Mucosa of rectum (tissue), 2 donors: ENCODE measurements at regions not wholly inside any gene's neighbourhood (a gene's known extent, or its start where the extent isn't known, plus 50 kb on each side); places are given as distances from the start of the nearest gene placed in this dataset.

Source experiments
- H3K27ac ChIP-seq, 2 donors: one replicate each; pipeline ENCODE4 v1.7.0; 2013; ENCODE audit warnings: inconsistent platforms in 2 of 2, low read depth in 2 of 2, low read length in 2 of 2
- H3K27me3 ChIP-seq, 2 donors: one replicate each; pipeline ENCODE4 v1.7.0; 2013; ENCODE audit warnings: low read length in 2 of 2; ENCODE audit not compliant: control insufficient read depth in 2 of 2, insufficient read depth in 2 of 2
- H3K36me3 ChIP-seq, 2 donors: one replicate each; pipeline ENCODE4 v1.7.0; 2013; ENCODE audit warnings: low read length in 2 of 2; ENCODE audit not compliant: control insufficient read depth in 2 of 2, insufficient read depth in 2 of 2
- H3K4me1 ChIP-seq, 2 donors: one replicate each; pipeline ENCODE4 v1.7.0; 2013; ENCODE audit warnings: low read length in 2 of 2, mild to moderate bottlenecking in 1 of 2; ENCODE audit not compliant: control insufficient read depth in 2 of 2, insufficient read depth in 2 of 2
- H3K4me3 ChIP-seq, 2 donors: one replicate each; pipeline ENCODE4 v1.7.0; 2013; ENCODE audit warnings: low read length in 2 of 2
- H3K9ac ChIP-seq, 2 donors: one replicate each; pipeline ENCODE4 v1.7.0; 2013; ENCODE audit warnings: low read length in 2 of 2, low read depth in 1 of 2, mild to moderate bottlenecking in 1 of 2
- H3K9me3 ChIP-seq, 2 donors: one replicate each; pipeline ENCODE4 v1.7.0; 2013; ENCODE audit warnings: low read length in 2 of 2; ENCODE audit not compliant: control insufficient read depth in 2 of 2
- donor health status: healthy.
- donor health status: Normal muscosa, but diverticular disease.

DNA sequence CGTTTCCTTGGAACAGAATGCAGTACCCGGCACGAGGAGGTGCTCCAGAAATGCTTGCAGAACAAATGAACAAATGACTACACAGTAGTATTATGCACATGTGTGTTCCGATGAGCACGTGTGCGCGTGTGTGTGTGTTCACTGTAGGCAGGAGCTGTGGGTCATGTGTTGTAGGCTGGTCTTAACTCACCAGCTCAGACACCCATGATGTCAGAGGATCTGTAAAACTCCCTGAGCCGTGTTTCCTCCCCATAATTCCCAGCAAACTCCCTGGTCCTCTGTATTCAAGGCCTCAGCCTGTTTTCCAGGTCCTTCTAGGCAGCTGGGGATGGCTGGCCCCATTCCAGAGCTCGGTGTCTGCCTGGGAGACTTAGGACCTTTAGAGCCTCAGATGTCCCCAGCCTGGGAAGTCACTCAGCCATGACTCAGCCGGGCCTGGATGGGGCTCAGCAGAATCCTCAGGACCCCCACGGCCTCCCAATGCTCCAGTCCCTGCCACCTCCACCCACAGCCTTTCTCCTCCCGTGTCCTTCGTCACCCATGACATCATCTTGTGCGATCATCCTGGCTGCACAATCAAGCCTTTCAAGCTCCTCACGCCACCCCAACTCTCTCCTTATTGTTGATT lies 475.0 kb upstream of the SULF2 start:
- Histone ChIP-seq H3K36me3 (no peaks in the 10 kb centered on the region), H3K27ac (no peak overlapping the region), H3K9ac (no peak overlapping the region)

DNA sequence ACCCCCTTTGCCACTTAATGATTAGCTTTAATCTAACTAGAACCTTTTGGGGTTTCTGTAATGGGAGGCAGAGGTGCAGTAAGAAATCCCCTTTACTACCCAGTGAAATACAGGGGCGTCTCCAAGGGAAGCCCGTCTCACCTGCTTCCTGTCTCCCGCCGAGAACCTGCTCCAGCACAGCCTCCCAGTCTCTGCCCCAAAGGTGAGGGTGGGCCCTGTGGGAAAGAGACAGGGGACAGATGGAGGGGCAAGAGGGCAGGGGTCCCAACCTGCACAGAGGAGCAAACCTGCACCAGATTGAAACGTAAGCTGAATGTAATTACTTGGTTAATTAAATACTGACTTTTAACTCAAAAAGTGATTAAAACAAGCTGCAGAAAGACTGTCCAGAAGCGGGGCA lies 474.2 kb upstream of the SULF2 start:
- Histone ChIP-seq H3K36me3 (no peaks in the 10 kb centered on the region), H3K4me1 (no peaks in the 10 kb centered on the region), H3K9me3 (no peaks in the 10 kb centered on the region), H3K27me3 (peaks cover 0 to 1% of the 10 kb centered on the region in 2 donors), H3K27ac (no peak overlapping the region), H3K4me3 (no peak overlapping the region), H3K9ac (no peak overlapping the region)

More for the DNA sequence above, 475.0 kb upstream of the SULF2 start:
- H3K4me1 ChIP-seq = no peaks in the 10 kb centered on the region
- H3K4me3 ChIP-seq = no peak overlapping the region
- no peaks in the 10 kb centered on the region for H3K9me3 ChIP-seq
- H3K27me3 ChIP-seq = no peaks in the 10 kb centered on the region

DNA sequence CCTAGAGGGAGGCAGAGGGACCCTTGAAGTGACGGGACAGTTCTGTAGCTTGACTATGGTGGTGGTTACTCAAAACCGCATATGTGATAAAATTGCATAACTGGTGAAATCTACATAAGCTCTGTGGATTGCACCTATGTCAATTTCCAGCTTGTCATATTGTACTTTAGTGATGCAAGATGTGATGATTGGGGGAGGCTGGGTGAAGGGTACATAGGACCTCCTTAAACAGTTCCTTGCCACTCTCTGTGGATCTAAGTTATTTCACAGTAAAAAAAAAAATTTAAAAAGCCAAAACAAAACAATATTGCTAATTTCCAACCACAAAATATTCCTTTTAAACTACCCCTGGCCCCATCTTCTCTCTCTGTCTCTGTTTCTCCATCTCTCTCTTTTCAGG lies 472.6 kb upstream of the SULF2 start:
- no peak overlapping the region for H3K4me3 ChIP-seq
- H3K27ac ChIP-seq = no peak overlapping the region
- no peaks in the 10 kb centered on the region for H3K9me3 ChIP-seq
- H3K9ac ChIP-seq = no peak overlapping the region
- H3K27me3 ChIP-seq = peaks cover 0 to 2% of the 10 kb centered on the region in 2 donors
- no peaks in the 10 kb centered on the region for H3K36me3 ChIP-seq
- no peaks in the 10 kb centered on the region for H3K4me1 ChIP-seq

DNA sequence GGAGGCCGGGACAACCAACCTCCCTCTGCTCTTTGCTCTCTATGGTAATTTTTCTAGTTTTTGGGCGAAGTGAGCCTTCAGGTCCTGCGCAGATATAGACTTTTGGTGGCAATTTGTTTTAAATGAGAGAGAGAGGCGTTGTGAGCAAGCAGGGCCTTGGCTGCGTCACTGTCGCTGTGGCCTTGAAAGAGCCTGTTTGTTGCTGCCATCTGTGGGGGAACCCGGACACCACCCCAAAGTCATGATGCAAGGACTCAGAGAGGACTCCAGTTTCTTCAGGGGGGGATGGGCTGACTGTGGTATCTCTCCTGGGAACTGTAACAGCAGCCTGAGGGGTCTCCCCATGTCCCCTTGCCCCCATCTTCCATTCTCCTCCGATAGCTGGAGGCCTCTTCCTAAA lies 462.7 kb upstream of the SULF2 start:
- Histone ChIP-seq H3K27me3 (peaks cover 0 to 2% of the 10 kb centered on the region in 2 donors), H3K4me1 (no peaks in the 10 kb centered on the region), H3K9me3 (no peaks in the 10 kb centered on the region), H3K9ac (no peak overlapping the region), H3K27ac (no peak overlapping the region), H3K36me3 (no peaks in the 10 kb centered on the region), H3K4me3 (no peak overlapping the region)

DNA sequence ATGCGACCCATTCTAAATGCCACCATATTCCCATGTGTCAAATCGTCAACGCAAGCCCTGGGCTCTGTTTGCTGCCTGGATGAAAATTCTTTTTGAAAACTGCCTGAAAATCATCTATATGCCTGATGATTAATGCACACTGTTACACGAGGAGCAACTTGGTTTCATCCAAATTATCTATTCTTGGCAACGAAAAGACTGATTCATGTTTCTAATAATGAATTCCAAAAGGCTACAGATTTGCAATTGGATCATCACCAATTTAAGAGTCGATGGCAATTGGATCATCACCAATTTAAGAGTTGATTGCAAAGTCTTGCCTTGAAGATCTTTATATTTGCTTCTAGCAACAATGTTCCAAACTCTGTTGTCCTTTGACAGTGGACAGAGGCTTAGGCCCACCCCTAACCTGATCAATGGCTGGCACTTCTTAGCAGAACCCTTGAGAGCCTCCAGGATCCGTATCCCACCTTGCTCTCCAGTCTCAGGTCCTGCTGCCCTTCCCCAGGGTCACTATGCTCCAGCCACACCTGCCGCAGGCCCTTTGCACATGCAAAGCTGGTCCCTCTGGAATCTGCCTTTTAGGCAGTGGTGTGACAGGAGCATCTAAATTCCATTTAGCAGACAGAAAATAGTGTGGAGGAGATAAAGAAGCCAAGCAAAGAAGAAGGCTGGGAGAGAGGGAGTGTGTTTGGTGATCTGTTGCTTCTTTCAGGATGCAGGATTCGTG lies 460.9 kb upstream of the SULF2 start:
- Histone ChIP-seq H3K9me3 (no peaks in the 10 kb centered on the region), H3K27me3 (peaks cover 0 to 2% of the 10 kb centered on the region in 2 donors), H3K4me1 (no peaks in the 10 kb centered on the region), H3K9ac (no peak overlapping the region), H3K36me3 (no peaks in the 10 kb centered on the region), H3K27ac (no peak overlapping the region), H3K4me3 (no peak overlapping the region)

DNA sequence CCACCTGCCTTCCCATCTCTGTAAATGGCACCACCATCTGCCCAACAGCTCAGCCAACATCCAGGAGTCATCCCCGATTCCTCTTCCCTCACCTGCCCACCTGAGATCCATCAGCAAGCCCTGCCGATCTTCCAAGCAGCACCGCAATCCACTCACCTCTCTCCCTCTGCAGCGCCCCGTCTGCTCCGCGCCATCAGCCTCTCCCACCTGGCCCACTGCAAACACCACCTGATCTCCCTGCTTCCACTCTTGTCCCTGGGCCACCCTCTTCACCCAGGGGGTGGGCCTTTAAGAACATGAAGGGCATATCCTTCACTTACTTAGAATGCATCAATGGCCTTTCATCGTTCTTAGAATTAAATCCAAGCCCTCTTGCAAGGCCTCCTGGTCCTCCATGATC lies 457.3 kb upstream of the SULF2 start:
- no peaks in the 10 kb centered on the region for H3K9me3 ChIP-seq

DNA sequence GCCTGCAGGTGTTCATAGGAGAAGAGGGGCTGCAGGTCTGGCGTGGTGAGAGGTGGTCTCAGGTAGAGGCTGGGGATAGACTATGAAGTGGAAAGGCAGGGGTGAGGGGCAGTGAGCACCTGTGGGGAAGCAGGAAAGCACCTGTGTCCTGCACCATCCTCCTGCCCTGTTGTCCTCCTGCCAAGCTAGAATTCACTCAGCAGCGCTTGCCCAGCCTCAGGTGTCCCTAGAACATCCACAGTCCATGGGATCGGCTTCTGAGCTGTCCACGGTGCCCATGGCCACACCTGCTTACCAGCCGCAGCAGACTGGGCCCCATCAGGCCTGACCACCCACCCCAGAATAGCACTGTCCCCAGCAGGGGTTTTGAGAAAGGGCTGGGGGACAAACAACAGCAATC lies 456.2 kb upstream of the SULF2 start:
- Histone ChIP-seq H3K36me3 (no peaks in the 10 kb centered on the region), H3K9ac (no peak overlapping the region), H3K4me3 (no peak overlapping the region), H3K27me3 (no peaks in the 10 kb centered on the region), H3K4me1 (no peaks in the 10 kb centered on the region), H3K9me3 (no peaks in the 10 kb centered on the region), H3K27ac (no peak overlapping the region)

More for the DNA sequence above, 457.3 kb upstream of the SULF2 start:
- no peak overlapping the region for H3K9ac ChIP-seq
- H3K27me3 ChIP-seq = peaks cover 0 to 2% of the 10 kb centered on the region in 2 donors
- H3K27ac ChIP-seq = no peak overlapping the region
- no peak overlapping the region for H3K4me3 ChIP-seq
- no peaks in the 10 kb centered on the region for H3K4me1 ChIP-seq
- no peaks in the 10 kb centered on the region for H3K36me3 ChIP-seq

DNA sequence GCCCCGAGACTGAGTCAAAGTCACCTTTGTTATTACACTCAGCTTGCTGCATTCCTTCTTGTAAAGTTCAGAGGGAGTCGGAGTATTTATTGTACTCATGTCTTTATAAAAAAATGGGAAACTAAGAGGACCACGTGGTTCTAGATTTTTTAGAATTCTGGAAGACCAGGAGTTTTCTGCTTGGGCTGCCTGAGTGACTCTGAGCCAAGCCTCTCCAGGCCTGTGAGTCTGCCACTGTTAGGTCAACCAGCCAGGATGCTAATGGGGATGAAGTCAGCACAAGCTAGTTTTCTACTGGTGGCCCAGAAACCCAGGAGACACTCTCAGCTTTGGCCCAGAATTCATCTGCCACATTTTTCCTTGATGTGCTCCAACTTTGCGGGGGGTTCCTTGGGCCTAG lies 453.5 kb upstream of the SULF2 start:
- Histone ChIP-seq H3K27ac (no peak overlapping the region), H3K9me3 (no peaks in the 10 kb centered on the region), H3K4me1 (no peaks in the 10 kb centered on the region), H3K27me3 (no peaks in the 10 kb centered on the region), H3K9ac (no peak overlapping the region), H3K36me3 (no peaks in the 10 kb centered on the region), H3K4me3 (no peak overlapping the region)

DNA sequence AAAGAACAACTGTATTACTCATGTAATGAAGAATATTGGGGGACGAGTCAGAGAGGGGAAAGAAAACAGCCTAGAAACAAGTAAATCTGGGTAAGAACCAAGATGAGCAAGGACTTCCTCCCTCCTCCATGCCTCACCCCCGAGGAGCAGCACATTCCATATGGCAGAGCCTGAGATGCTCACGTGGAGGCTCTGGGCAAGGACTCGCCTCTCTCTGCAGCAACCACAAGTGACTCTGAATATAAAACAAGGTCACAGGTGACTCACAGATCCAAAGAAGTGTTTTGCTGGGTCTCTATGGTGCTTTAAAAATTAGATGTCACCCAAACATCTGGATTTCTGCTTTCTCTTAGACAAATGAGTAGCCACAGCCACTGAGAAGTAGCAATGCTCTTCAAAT lies 453.0 kb upstream of the SULF2 start:
- H3K4me1 ChIP-seq = no peaks in the 10 kb centered on the region
- no peak overlapping the region for H3K27ac ChIP-seq
- no peaks in the 10 kb centered on the region for H3K9me3 ChIP-seq
- no peaks in the 10 kb centered on the region for H3K36me3 ChIP-seq
- H3K9ac ChIP-seq = no peak overlapping the region
- no peaks in the 10 kb centered on the region for H3K27me3 ChIP-seq
- no peak overlapping the region for H3K4me3 ChIP-seq

DNA sequence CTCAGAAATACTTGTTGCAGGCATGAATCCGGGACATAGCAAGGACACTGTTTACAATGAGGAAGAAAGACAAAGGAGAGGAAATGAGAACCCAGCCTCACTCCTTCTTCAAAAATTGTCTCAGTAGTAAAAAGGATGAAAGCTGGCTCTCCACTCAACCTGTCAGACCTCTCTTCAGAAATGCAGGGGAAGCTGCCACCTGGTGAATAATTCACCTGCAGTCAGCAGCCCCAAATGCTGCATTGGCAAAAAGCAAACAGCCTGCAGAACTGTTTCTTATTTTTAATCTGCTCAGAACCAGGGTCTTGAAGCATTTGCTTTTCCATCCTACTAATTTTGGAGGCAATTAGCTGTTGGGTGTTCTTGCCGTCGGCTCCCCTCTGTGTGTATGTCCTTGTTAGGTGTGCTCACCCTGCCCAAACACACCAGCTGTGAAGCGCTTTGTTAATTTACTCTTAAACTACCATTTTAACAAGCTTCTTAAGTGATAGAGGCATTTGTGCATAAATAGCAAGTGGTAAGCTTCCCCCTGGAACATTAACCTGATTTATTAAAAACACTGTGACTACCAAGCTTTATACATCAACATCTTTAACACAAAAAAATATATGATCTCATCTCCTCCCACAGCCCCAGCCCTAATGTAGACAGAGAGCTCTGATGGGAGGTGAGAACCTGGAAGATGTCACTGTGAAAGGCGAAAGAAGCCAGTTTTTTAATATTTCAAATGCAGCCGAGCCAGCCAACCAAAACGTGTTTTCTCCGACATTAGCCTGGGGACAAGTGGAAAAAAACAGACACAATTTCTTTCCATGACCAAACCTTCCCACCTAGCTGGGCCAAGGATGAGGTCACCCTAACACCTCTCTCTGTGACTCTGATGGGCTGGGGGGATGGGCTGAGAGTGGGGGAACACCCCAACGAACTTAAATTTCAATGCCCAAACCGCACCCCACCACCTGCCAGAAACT lies 451.0 kb upstream of the SULF2 start:
- Histone ChIP-seq H3K9ac (no peak overlapping the region), H3K4me1 (no peaks in the 10 kb centered on the region), H3K36me3 (no peaks in the 10 kb centered on the region), H3K4me3 (no peak overlapping the region), H3K27me3 (no peaks in the 10 kb centered on the region), H3K27ac (no peak overlapping the region), H3K9me3 (no peaks in the 10 kb centered on the region)
